Mesodermal cell (in vitro differentiated cells): ENCODE measurements at regions not wholly inside any gene's neighbourhood (a gene's known extent, or its start where the extent isn't known, plus 50 kb on each side); places are given as distances from the start of the nearest gene placed in this dataset.

ENCODE experiments used
- H3K27ac ChIP-seq: 2 replicates; pipeline ENCODE4 v1.7.0; 2013; ENCODE audit warnings: mild to moderate bottlenecking, low read depth, low read length, moderate library complexity; ENCODE audit not compliant: severe bottlenecking
- H3K36me3 ChIP-seq: 2 replicates; pipeline ENCODE4 v1.7.1; 2013; ENCODE audit warnings: mild to moderate bottlenecking, low read length, moderate library complexity; ENCODE audit not compliant: control insufficient read depth, insufficient read depth
- H3K4me1 ChIP-seq: one replicate; pipeline ENCODE4 v1.7.1; 2013; ENCODE audit warnings: mild to moderate bottlenecking, low read length; ENCODE audit not compliant: insufficient read depth, control insufficient read depth, poor library complexity, severe bottlenecking
- H3K4me3 ChIP-seq: 2 replicates; pipeline ENCODE4 v1.7.0; 2013; ENCODE audit warnings: low read length, control low read depth, mild to moderate bottlenecking; ENCODE audit not compliant: insufficient read depth, poor library complexity, severe bottlenecking; ENCODE audit errors: extremely low read depth
- H3K9me3 ChIP-seq: 2 replicates; pipeline ENCODE4 v1.7.1; 2013; ENCODE audit warnings: mild to moderate bottlenecking, low read length, moderate library complexity; ENCODE audit not compliant: control insufficient read depth
- WGBS, 2 experiments: methylation state at CpG; one replicate each; pipeline ENCODE4 v1.1.5; 2013; ENCODE audit warnings: missing lambda C conversion rate in 2 of 2; ENCODE audit not compliant: insufficient coverage in 2 of 2; 5-methylcytosine and 5-hydroxymethylcytosine counted together

- peaks cover 6% of the 10 kb centered on the region for H3K9me3 ChIP-seq
- H3K4me3 ChIP-seq = no peak overlapping the region
- 73 to 91% methylated on average over 10 to 12 of the region's 15 CpGs for WGBS, 2 experiments
- no peaks in the 10 kb centered on the region for H3K36me3 ChIP-seq
- H3K4me1 ChIP-seq = peaks cover 38% of the 10 kb centered on the region
- H3K27ac ChIP-seq = peak overlapping the region; percentile 48
Observed at GRCh38 chr12:124188561-124189405, 106.1 kb upstream of the RFLNA start.

DNA sequence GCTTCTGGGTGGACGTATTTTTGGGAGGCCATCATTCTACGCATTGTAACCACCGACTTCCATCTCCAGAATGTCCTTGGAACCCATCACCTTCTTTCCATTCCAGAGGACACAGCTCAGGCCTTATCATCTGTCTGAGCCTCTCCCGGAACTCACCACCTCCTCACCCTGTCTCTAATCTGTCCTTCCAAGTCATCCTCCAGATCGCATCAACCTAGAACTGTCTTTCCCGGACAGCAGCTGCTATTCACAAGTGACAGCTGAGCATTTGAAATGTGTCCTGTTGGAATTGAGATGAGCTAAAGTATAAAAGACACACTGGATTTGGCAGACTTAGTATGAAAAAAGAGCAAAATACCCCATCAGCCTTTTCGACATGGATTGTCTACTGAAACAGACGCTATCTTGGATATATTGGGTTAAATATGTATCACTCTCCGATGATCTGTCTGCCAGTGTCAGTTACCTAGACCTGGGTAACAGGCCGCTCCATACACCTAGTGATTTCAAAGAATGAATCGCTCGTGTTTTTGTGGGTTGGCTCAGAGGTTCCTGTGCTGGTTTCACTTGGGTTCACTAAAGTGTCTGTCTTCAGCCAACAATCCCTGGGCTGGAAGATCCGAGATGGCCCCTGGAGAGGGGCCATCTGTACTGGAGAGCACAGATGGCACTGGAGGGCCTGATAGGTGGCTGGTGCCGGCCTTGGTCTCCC is 104.4 kb upstream of the RFLNA start:
- Histone ChIP-seq H3K4me3 (no peak overlapping the region), H3K27ac (no peak overlapping the region), H3K36me3 (no peaks in the 10 kb centered on the region), H3K9me3 (peaks cover 7% of the 10 kb centered on the region), H3K4me1 (peaks cover 38% of the 10 kb centered on the region)
- 93 to 96% methylated on average over 12 of the region's 14 CpGs for WGBS, 2 experiments

DNA sequence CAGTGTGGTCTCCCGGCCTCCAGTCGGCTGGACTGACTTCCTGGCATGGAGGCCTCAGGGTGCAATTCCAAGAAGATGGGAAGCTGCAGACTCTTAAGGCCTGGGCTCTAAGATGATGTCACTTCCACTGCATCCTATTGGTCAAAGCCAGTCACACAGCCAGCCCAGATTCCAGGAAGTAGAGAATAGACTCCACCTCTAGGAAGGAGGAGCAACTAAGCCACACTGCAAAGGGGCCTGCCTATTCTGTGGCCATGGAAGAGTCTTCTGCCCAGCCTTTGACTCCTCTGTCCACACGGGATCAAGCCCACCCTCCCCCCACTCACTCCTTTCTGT is 103.9 kb upstream of the RFLNA start:
- H3K36me3 ChIP-seq = no peaks in the 10 kb centered on the region
- no peak overlapping the region for H3K4me3 ChIP-seq
- H3K9me3 ChIP-seq = peaks cover 7% of the 10 kb centered on the region
- H3K4me1 ChIP-seq = peaks cover 38% of the 10 kb centered on the region
- 88 to 91% methylated on average over 3 of the region's 3 CpGs for WGBS, 2 experiments
- no peak overlapping the region for H3K27ac ChIP-seq

DNA sequence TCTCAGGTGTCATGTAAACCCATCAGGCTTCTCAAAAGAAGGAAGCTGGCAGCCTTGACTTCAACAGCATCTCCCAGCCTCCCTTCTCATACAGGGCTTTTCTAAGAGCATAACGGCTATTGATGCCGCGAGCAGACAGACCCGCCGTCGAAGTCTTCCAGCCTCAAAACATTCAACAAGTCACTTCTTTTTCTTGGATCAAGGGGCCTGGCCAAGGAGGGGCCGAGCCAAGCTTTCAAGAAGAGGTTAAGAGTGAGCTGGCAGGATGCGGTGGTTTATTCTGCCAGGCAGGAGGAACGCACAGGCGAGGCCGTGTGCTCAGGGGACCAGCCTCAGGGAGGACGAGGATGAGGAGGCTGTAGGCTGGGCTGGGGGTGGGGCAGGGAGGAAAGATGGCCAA is 102.9 kb upstream of the RFLNA start:
- Histone ChIP-seq H3K4me1 (peaks cover 31% of the 10 kb centered on the region), H3K4me3 (no peak overlapping the region), H3K9me3 (peaks cover 7% of the 10 kb centered on the region), H3K36me3 (no peaks in the 10 kb centered on the region), H3K27ac (no peak overlapping the region)
- 81 to 92% methylated on average over 9 to 12 of the region's 12 CpGs for WGBS, 2 experiments

DNA sequence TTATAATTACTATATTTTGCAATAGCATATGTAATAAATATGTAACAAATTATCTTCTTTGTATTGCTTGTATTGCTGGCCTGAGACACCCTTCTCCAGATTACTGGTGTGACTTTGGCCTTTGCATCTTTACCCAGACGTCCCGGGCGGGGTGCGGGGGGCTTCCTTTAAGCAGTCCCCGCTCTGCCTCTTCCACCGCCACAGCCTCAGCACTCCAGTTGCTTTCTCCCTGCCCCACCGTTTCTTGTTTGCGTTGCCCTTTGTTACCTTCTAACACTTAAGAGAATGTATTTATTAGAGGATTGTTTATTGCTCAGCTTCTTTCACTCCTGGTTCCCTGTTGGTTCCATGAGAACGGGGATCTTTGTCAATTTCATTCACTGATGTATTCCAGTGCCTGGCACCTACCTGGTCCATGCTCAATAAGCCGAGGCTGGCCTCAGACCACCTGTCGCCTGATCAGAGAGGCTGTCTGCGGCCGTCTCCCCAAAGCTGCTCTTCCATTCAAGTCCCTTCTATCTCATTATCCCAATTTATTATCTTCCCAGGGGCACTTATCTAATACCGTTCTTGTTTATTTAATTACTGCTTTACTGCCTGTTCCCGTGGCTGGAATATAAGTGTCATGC is 100.5 kb upstream of the RFLNA start:
- peaks cover 9% of the 10 kb centered on the region for H3K4me1 ChIP-seq
- 94 to 99% methylated on average over 10 to 13 of the region's 15 CpGs for WGBS, 2 experiments
- peaks cover 7% of the 10 kb centered on the region for H3K9me3 ChIP-seq
- H3K36me3 ChIP-seq = no peaks in the 10 kb centered on the region
- H3K27ac ChIP-seq = no peak overlapping the region
- H3K4me3 ChIP-seq = no peak overlapping the region

DNA sequence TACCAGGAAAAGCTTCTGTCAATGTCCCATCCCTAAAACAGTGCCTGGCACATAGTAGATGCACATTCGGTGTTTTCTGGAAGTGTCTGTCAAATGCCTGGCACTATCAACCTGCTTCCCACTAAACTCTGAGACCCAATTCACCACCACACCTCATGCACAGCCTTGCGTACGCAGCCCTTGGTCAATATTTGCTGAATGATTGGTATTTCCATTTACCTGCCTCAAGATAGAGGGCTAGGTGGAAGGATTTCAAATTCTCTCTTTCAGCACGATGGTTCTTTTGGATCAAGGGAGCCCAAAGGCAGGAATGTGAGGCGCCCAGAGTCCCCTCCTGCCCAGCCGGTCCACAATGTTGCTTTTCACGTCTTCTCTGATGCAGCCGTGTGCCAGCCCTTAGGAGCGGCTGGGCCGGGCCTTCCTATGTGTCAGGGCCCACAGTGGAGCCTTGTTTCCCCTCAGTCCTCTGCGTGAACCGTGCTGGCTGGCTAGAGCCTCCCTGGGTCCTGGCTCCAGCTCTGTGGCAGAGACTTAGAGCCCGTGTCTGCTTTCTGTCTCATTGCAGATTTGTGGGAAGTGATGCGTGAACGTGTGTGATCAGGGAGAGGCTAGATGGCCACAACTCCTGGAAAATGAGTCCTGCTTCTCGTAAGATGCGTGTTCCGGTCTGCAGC is 99.9 kb upstream of the RFLNA start:
- no peak overlapping the region for H3K4me3 ChIP-seq
- H3K27ac ChIP-seq = no peak overlapping the region
- 90% methylated on average over 12 to 16 of the region's 18 CpGs for WGBS, 2 experiments
- no peaks in the 10 kb centered on the region for H3K36me3 ChIP-seq
- peaks cover 6% of the 10 kb centered on the region for H3K4me1 ChIP-seq
- peaks cover 7% of the 10 kb centered on the region for H3K9me3 ChIP-seq

- 88 to 94% methylated on average over 5 of the region's 6 CpGs for WGBS, 2 experiments
- Histone ChIP-seq H3K4me1 (peaks cover 4% of the 10 kb centered on the region), H3K9me3 (peaks cover 7% of the 10 kb centered on the region), H3K36me3 (no peaks in the 10 kb centered on the region), H3K27ac (no peak overlapping the region), H3K4me3 (no peak overlapping the region)
Observed at GRCh38 chr12:124195567-124195942, 99.3 kb upstream of the RFLNA start.

- Histone ChIP-seq H3K36me3 (no peaks in the 10 kb centered on the region), H3K4me3 (no peak overlapping the region), H3K9me3 (peaks cover 7% of the 10 kb centered on the region), H3K27ac (no peak overlapping the region), H3K4me1 (no peaks in the 10 kb centered on the region)
- 89 to 96% methylated on average over 3 to 6 of the region's 7 CpGs for WGBS, 2 experiments
Observed at GRCh38 chr12:124196236-124196635, 98.7 kb upstream of the RFLNA start.

GRCh38 chr12:124201248-124201647 is 93.6 kb upstream of the RFLNA start:
- WGBS, 2 experiments = no CpG with 5 or more reads among the region's 1 CpG
- Histone ChIP-seq H3K27ac (no peak overlapping the region), H3K9me3 (no peaks in the 10 kb centered on the region), H3K4me3 (no peak overlapping the region), H3K4me1 (no peaks in the 10 kb centered on the region), H3K36me3 (no peaks in the 10 kb centered on the region)

DNA sequence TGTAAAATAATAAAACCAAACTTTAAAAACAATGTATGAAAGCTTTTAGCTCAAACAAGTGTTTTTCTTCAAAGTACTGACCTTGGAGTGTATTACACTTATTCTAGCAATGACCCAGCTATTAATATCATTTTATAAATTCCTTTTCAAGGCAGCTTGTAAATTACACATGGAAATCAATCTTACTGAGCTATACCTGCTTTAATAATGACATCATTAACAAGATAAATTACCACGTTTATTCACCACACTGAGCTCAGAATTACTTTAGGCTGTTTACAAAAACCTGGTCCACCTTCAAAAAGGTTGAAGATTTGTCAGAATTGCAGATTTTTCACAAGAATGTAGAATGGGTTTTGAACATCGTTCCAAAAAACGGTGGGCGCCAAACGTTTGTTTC is 91.7 kb upstream of the RFLNA start:
- no peaks in the 10 kb centered on the region for H3K4me1 ChIP-seq
- H3K27ac ChIP-seq = no peak overlapping the region
- WGBS, 2 experiments = 88 to 90% methylated on average over 4 to 5 of the region's 5 CpGs

More for the DNA sequence above, 91.7 kb upstream of the RFLNA start:
- Histone ChIP-seq H3K36me3 (no peaks in the 10 kb centered on the region), H3K9me3 (no peaks in the 10 kb centered on the region), H3K4me3 (no peak overlapping the region)
